ENCODE measurements at regions not wholly inside any gene's neighbourhood (a gene's known extent, or its start where the extent isn't known, plus 50 kb on each side); places are given as distances from the start of the nearest gene placed in this dataset.

DNA sequence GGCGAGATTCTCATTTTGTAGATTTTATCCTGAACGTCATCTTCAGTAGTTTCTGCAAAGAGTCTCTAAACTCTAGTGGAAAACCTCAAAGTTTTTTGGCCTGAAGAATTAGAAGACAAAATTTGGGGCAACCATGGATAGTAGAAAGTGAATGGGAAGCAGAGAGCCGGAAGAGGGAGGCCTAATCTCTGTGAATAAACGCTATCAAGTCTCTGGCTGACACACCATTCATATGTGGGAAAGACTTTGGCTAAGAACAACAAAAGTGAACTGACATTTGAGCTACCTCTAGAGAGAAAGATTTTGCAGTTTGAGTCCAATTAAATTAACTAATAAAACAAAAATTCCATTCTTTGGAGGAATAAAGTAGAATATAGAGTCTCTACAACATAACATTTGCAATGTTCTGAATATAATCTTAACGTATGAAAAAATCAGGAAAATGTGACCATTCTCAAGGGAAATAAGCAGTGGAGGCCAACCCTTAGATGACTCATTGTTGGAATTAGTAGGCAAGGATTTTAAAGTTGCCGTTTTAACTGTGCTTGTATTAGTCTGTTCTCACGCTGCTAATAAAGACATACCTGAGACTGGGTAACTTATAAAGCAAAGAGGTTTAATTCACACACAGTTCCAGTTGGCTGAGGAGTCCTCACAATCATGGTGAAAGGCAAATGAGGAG, 184.6 kb downstream of the C3orf38 start:
- no peak for TF ChIP-seq POLR2A (IDR thresholded peaks at IDR 0.05; ENCODE audit: low read depth, low read length)
- no peak for TF ChIP-seq TAF1 (IDR thresholded peaks at IDR 0.05; ENCODE audit: borderline replicate concordance, low read depth, low read length)
- no peak for TF ChIP-seq POLR2AphosphoS5 (IDR thresholded peaks at IDR 0.05; ENCODE audit: low read depth, low read length)

All from GM12892 (cell line).